ENCODE measurements at regions not wholly inside any gene's neighbourhood (a gene's known extent, or its start where the extent isn't known, plus 50 kb on each side); places are given as distances from the start of the nearest gene placed in this dataset.

GRCh38 chr15:95208988-95209387 is 977.6 kb downstream of the MCTP2 start:
- H3K79me1 ChIP-seq (ENCODE audit: low read length): no peaks in the 10 kb centered on the region
- no peak overlapping the region for H3K4ac ChIP-seq (ENCODE audit: low read depth, low read length)
- no peak overlapping the region for H3K9ac ChIP-seq (ENCODE audit: low read length)
- H3K14ac ChIP-seq (ENCODE audit: low read length): no peak overlapping the region
- H3K9me3 ChIP-seq (ENCODE audit: insufficient read depth, low read depth, low read length): peaks cover 2% of the 10 kb centered on the region
- H3K23ac ChIP-seq (ENCODE audit: low read length): no peak overlapping the region
- H3K27ac ChIP-seq (ENCODE audit: low read depth, low read length): no peak overlapping the region
- H2AK5ac ChIP-seq (ENCODE audit: low read length): no peak overlapping the region
- H4K91ac ChIP-seq (ENCODE audit: low read depth, low read length): no peak overlapping the region
- no peak overlapping the region for H3K4me2 ChIP-seq (ENCODE audit: low read length)
- no peak overlapping the region for H4K12ac ChIP-seq (ENCODE audit: low read depth, low read length)
- H2BK120ac ChIP-seq (ENCODE audit: insufficient read depth, low read length, poor library complexity): no peak overlapping the region
- H3K27me3 ChIP-seq (ENCODE audit: insufficient read depth, low read length): no peaks in the 10 kb centered on the region
- H3K18ac ChIP-seq (ENCODE audit: low read length): no peak overlapping the region
- H2BK5ac ChIP-seq (ENCODE audit: low read depth, low read length, poor library complexity): no peak overlapping the region
- H2AFZ ChIP-seq (ENCODE audit: insufficient read depth, low read length, poor library complexity): no peak overlapping the region
- H3K4me1 ChIP-seq (ENCODE audit: control insufficient read depth in 1 of 2, insufficient read depth in 2 of 2, low read length in 2 of 2): no peaks in the 10 kb centered on the region
- no peak overlapping the region for H2BK12ac ChIP-seq (ENCODE audit: low read length)
- H4K8ac ChIP-seq (ENCODE audit: low read depth, low read length): no peak overlapping the region
- no peak overlapping the region for H3K4me3 ChIP-seq (ENCODE audit: low read depth, low read length)
- H3K79me2 ChIP-seq (ENCODE audit: control insufficient read depth, insufficient read depth, low read length, poor library complexity): no peaks in the 10 kb centered on the region
- DNase-seq: no peak
- H3K36me3 ChIP-seq (ENCODE audit: control insufficient read depth in 1 of 2, insufficient read depth in 2 of 2, low read length in 2 of 2): no peaks in the 10 kb centered on the region

- Histone ChIP-seq H3K27me3 (ENCODE audit: insufficient read depth, low read length) (no peaks in the 10 kb centered on the region), H3K14ac (ENCODE audit: low read length) (no peak overlapping the region), H2AK5ac (ENCODE audit: low read length) (no peak overlapping the region), H2BK12ac (ENCODE audit: low read length) (no peak overlapping the region), H4K8ac (ENCODE audit: low read depth, low read length) (no peak overlapping the region), H4K12ac (ENCODE audit: low read depth, low read length) (no peak overlapping the region), H2BK120ac (ENCODE audit: insufficient read depth, low read length, poor library complexity) (no peak overlapping the region), H2BK5ac (ENCODE audit: low read depth, low read length, poor library complexity) (no peak overlapping the region), H3K79me1 (ENCODE audit: low read length) (no peaks in the 10 kb centered on the region), H3K9me3 (ENCODE audit: insufficient read depth, low read depth, low read length) (peaks cover 2% of the 10 kb centered on the region), H3K23ac (ENCODE audit: low read length) (no peak overlapping the region), H3K79me2 (ENCODE audit: control insufficient read depth, insufficient read depth, low read length, poor library complexity) (no peaks in the 10 kb centered on the region), H3K4me2 (ENCODE audit: low read length) (no peak overlapping the region), H3K4ac (ENCODE audit: low read depth, low read length) (no peak overlapping the region), H3K4me1 (ENCODE audit: control insufficient read depth in 1 of 2, insufficient read depth in 2 of 2, low read length in 2 of 2) (no peaks in the 10 kb centered on the region), H3K27ac (ENCODE audit: low read depth, low read length) (no peak overlapping the region), H3K4me3 (ENCODE audit: low read depth, low read length) (no peak overlapping the region), H4K91ac (ENCODE audit: low read depth, low read length) (no peak overlapping the region), H3K9ac (ENCODE audit: low read length) (no peak overlapping the region), H3K18ac (ENCODE audit: low read length) (no peak overlapping the region), H3K36me3 (ENCODE audit: control insufficient read depth in 1 of 2, insufficient read depth in 2 of 2, low read length in 2 of 2) (no peaks in the 10 kb centered on the region), H2AFZ (ENCODE audit: insufficient read depth, low read length, poor library complexity) (no peak overlapping the region)
- WGBS (ENCODE audit: extremely low coverage, insufficient coverage, insufficient read length): no CpG with 5 or more reads among the region's 1 CpG
- DNase-seq: no peak
Measured at GRCh38 chr15:95210436-95210981, 979.1 kb downstream of the MCTP2 start.

- H2BK120ac ChIP-seq (ENCODE audit: insufficient read depth, low read length, poor library complexity): no peak overlapping the region
- H3K18ac ChIP-seq (ENCODE audit: low read length): no peak overlapping the region
- no peaks in the 10 kb centered on the region for H3K9me3 ChIP-seq (ENCODE audit: insufficient read depth, low read depth, low read length)
- H3K4me3 ChIP-seq (ENCODE audit: low read depth, low read length): no peak overlapping the region
- H3K36me3 ChIP-seq (ENCODE audit: control insufficient read depth in 1 of 2, insufficient read depth in 2 of 2, low read length in 2 of 2): no peaks in the 10 kb centered on the region
- no peak overlapping the region for H3K27ac ChIP-seq (ENCODE audit: low read depth, low read length)
- no peak overlapping the region for H3K4me2 ChIP-seq (ENCODE audit: low read length)
- H3K9ac ChIP-seq (ENCODE audit: low read length): no peak overlapping the region
- no peak overlapping the region for H2BK5ac ChIP-seq (ENCODE audit: low read depth, low read length, poor library complexity)
- H3K4me1 ChIP-seq (ENCODE audit: control insufficient read depth in 1 of 2, insufficient read depth in 2 of 2, low read length in 2 of 2): no peaks in the 10 kb centered on the region
- H4K12ac ChIP-seq (ENCODE audit: low read depth, low read length): no peak overlapping the region
- H3K79me1 ChIP-seq (ENCODE audit: low read length): no peaks in the 10 kb centered on the region
- no peak overlapping the region for H4K8ac ChIP-seq (ENCODE audit: low read depth, low read length)
- H2AFZ ChIP-seq (ENCODE audit: insufficient read depth, low read length, poor library complexity): no peak overlapping the region
- H3K79me2 ChIP-seq (ENCODE audit: control insufficient read depth, insufficient read depth, low read length, poor library complexity): no peaks in the 10 kb centered on the region
- no peaks in the 10 kb centered on the region for H3K27me3 ChIP-seq (ENCODE audit: insufficient read depth, low read length)
- DNase-seq: no peak
- H3K4ac ChIP-seq (ENCODE audit: low read depth, low read length): no peak overlapping the region
- H2AK5ac ChIP-seq (ENCODE audit: low read length): no peak overlapping the region
- H4K91ac ChIP-seq (ENCODE audit: low read depth, low read length): no peak overlapping the region
- no peak overlapping the region for H3K23ac ChIP-seq (ENCODE audit: low read length)
- H2BK12ac ChIP-seq (ENCODE audit: low read length): no peak overlapping the region
- no peak overlapping the region for H3K14ac ChIP-seq (ENCODE audit: low read length)
Measured at GRCh38 chr15:95215017-95215416, 983.7 kb downstream of the MCTP2 start.

- Histone ChIP-seq H3K9me3 (ENCODE audit: insufficient read depth, low read depth, low read length) (no peaks in the 10 kb centered on the region), H4K12ac (ENCODE audit: low read depth, low read length) (no peak overlapping the region), H3K18ac (ENCODE audit: low read length) (no peak overlapping the region), H2AFZ (ENCODE audit: insufficient read depth, low read length, poor library complexity) (no peak overlapping the region), H2BK12ac (ENCODE audit: low read length) (no peak overlapping the region), H3K27me3 (ENCODE audit: insufficient read depth, low read length) (no peaks in the 10 kb centered on the region), H3K9ac (ENCODE audit: low read length) (no peak overlapping the region), H3K4me2 (ENCODE audit: low read length) (no peak overlapping the region), H3K79me1 (ENCODE audit: low read length) (no peaks in the 10 kb centered on the region), H3K14ac (ENCODE audit: low read length) (no peak overlapping the region), H2BK5ac (ENCODE audit: low read depth, low read length, poor library complexity) (no peak overlapping the region), H3K23ac (ENCODE audit: low read length) (no peak overlapping the region), H3K4ac (ENCODE audit: low read depth, low read length) (no peak overlapping the region), H2BK120ac (ENCODE audit: insufficient read depth, low read length, poor library complexity) (no peak overlapping the region), H4K91ac (ENCODE audit: low read depth, low read length) (no peak overlapping the region), H3K4me1 (ENCODE audit: control insufficient read depth in 1 of 2, insufficient read depth in 2 of 2, low read length in 2 of 2) (no peaks in the 10 kb centered on the region), H3K79me2 (ENCODE audit: control insufficient read depth, insufficient read depth, low read length, poor library complexity) (no peaks in the 10 kb centered on the region), H3K4me3 (ENCODE audit: low read depth, low read length) (no peak overlapping the region), H4K8ac (ENCODE audit: low read depth, low read length) (no peak overlapping the region), H2AK5ac (ENCODE audit: low read length) (no peak overlapping the region), H3K36me3 (ENCODE audit: control insufficient read depth in 1 of 2, insufficient read depth in 2 of 2, low read length in 2 of 2) (no peaks in the 10 kb centered on the region), H3K27ac (ENCODE audit: low read depth, low read length) (no peak overlapping the region)
- no peak for DNase-seq
- no CpG with 5 or more reads among the region's 5 CpGs for WGBS (ENCODE audit: extremely low coverage, insufficient coverage, insufficient read length)
Measured at GRCh38 chr15:95226835-95227234, 995.5 kb downstream of the MCTP2 start.

All from trophoblast cell (in vitro differentiated cells and primary cell).